ENCODE measurements at regions not wholly inside any gene's neighbourhood (a gene's known extent, or its start where the extent isn't known, plus 50 kb on each side); places are given as distances from the start of the nearest gene placed in this dataset.

- no peak overlapping the region for H4K91ac ChIP-seq (ENCODE audit: insufficient read length, low read depth, low read length)
- H2BK5ac ChIP-seq (ENCODE audit: insufficient read length, low read length) = no peak overlapping the region
- H3K4me2 ChIP-seq (ENCODE audit: insufficient read depth, insufficient read length, low read length) = no peak overlapping the region
- H3K9ac ChIP-seq (ENCODE audit: extremely low read depth, insufficient read length, low read length) = no peak overlapping the region
- H2AFZ ChIP-seq (ENCODE audit: low read length) = no peak overlapping the region
- H2BK20ac ChIP-seq (ENCODE audit: low read depth, low read length, poor library complexity, severe bottlenecking) = no peak overlapping the region
- H2BK15ac ChIP-seq (ENCODE audit: low read depth, low read length) = no peak overlapping the region
- TF ChIP-seq CTCF (conservative IDR thresholded peaks at IDR 0.05) = no peak
- no peak overlapping the region for H3K27ac Mint-ChIP-seq
- H2AK5ac ChIP-seq (ENCODE audit: insufficient read length, low read length) = no peak overlapping the region
- H3K4me1 Mint-ChIP-seq = no peaks in the 10 kb centered on the region; a peak in 1 of 4 replicates
- H4K8ac ChIP-seq (replicated peaks; ENCODE audit: insufficient read length, low read depth, low read length) = no peak overlapping the region
- H3K23me2 ChIP-seq (ENCODE audit: insufficient read length, low read depth, low read length, poor library complexity, severe bottlenecking) = no peaks in the 10 kb centered on the region
- no peak overlapping the region for H3K4me3 Mint-ChIP-seq
- no peak overlapping the region for H3K14ac ChIP-seq (ENCODE audit: insufficient read depth, low read length)
- H3K36me3 Mint-ChIP-seq (ENCODE audit: insufficient read depth in 1 of 3, low read depth in 3 of 3) = peaks cover 0 to 6% (median 0%) of the 10 kb centered on the region in 3 experiments; a peak in 2 of 7 replicates
- no peak overlapping the region for H2BK120ac ChIP-seq (ENCODE audit: low read depth, low read length, poor library complexity, severe bottlenecking)
- H4K20me1 ChIP-seq (ENCODE audit: control insufficient read depth, insufficient read depth, insufficient read length) = no peaks in the 10 kb centered on the region
- no peak overlapping the region for H3K18ac ChIP-seq (ENCODE audit: insufficient read length, low read depth, low read length)
- no peak overlapping the region for H3K56ac ChIP-seq (ENCODE audit: insufficient read length, low read depth, low read length)
- no peak for DNase-seq
- no peaks in the 10 kb centered on the region for H3K4me1 ChIP-seq (ENCODE audit: insufficient read depth, low read length)
- no peak overlapping the region for H3K23ac ChIP-seq (ENCODE audit: insufficient read length, low read depth, low read length)
- H3K9me3 Mint-ChIP-seq = peaks cover 0 to 2% of the 10 kb centered on the region in 2 experiments; a peak in 3 of 5 replicates
- no peaks in the 10 kb centered on the region for H3K9me3 ChIP-seq (ENCODE audit: control insufficient read depth, low read depth, low read length)
- WGBS (ENCODE audit: extremely low coverage, insufficient read length, low lambda C conversion rate) = no CpG with 5 or more reads among the region's 4 CpGs
- H3K4ac ChIP-seq (ENCODE audit: low read depth, low read length) = no peak overlapping the region
- no peak overlapping the region for H2BK12ac ChIP-seq (ENCODE audit: insufficient read length, low read depth, low read length)
- H3K79me2 ChIP-seq (ENCODE audit: insufficient read depth, low read length) = no peaks in the 10 kb centered on the region
- peaks cover 2% of the 10 kb centered on the region; the same call in 1 of the 2 replicates for H3K27me3 Mint-ChIP-seq (ENCODE audit: low read depth)
- no peak overlapping the region for H3K27ac ChIP-seq (ENCODE audit: insufficient read length, low read depth, low read length)
- no peaks in the 10 kb centered on the region for H3K27me3 ChIP-seq (ENCODE audit: insufficient read depth, low read length)
- H4K5ac ChIP-seq (ENCODE audit: insufficient read length, low read depth, low read length) = no peak overlapping the region
- H3T11ph ChIP-seq (ENCODE audit: low read length) = no peak overlapping the region
- no peaks in the 10 kb centered on the region for H3K79me1 ChIP-seq (ENCODE audit: insufficient read depth, low read depth, low read length, poor library complexity, severe bottlenecking)
Measured at GRCh38 chr6:9435281-9435680, 979.6 kb downstream of the TFAP2A start.

All from H9 (cell line).